Hepatic stellate cell (primary cell): ENCODE measurements at regions not wholly inside any gene's neighbourhood (a gene's known extent, or its start where the extent isn't known, plus 50 kb on each side); places are given as distances from the start of the nearest gene placed in this dataset.

Experiments used
- DNase-seq: peaks from one replicate; pipeline ENCODE4 v3.0.0; 2011; ENCODE audit warnings: low spot score

DNA sequence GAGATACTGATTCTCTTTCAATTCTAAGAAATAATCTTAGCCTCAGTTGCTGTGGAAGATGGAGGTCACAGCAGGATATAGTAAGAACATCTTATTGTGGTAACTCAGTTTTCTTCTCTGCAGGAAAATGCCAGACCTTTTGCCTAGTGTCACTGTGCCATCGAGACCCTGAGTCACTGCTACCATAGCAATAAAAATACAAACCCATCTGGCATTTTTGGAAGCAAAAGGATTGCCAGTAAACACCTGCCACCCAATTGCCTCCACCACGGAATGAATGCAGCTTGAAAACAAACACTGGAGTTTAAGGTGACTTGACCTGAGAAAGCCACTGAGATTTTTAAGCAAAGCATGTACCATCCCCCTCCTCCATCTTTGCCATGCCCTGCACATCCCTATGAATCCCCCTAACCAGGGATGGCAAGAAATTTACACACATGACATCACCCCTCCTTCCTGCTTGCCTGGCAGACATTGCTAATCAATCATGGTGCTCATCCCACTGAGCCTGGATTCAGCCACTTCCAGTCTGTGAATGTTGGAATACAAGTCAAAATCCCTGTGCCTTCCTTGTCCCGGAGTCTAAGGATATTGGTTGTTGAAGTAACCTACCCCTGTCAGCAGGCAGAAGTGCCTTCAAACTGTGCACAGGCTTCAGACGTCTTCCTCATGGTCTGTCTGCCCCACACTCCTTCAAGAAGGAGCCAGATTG lies 59.6 kb upstream of the MAMLD1 start:
- DNase-seq: no peak

DNA sequence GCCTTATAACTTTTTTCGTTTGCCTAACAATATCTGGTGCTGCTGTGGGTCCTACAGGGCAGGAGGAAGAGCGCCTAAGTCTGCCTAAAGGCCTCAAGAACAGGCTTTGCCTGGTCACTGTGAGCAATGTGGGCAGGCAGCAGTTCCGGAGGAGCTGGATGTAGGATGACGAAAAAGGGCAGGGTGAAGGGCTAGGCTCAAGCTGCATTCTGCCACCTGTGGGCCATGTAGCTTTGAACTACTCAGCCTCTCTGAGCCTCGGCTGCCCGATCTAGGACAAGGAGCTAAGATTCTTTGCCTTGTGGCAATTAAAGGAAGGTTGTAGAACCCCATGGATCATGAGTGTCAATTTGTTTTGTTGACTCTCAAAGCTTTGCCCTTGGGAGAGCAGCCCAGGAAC lies 57.1 kb upstream of the MAMLD1 start:
- DNase-seq: no peak

DNA sequence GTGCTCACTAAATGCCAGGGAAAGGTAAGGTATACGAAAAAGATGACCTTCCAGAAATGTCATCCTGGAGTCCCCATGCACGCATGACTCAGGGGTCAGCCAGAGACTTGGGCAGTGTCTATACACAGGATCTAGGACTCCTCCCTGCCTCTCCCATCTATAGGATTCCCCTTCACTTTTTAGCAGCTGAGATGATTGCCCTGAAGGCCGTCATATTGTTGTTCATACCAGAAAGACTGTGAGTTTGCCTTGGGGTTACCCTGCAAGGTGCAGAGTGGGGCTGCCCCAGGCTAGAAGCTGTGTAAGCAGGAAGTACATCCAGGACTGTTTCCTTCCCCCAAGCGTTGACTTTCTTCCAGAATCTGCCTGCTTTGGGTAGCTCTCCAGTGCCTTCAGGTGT lies 55.1 kb upstream of the MAMLD1 start:
- DNase-seq: no peak

GRCh38 chrX:150308532-150309157 lies 54.5 kb upstream of the MAMLD1 start:
- DNase-seq: no peak

- no peak for DNase-seq
Measured at GRCh38 chrX:150310417-150310816, 52.7 kb upstream of the MAMLD1 start.

DNA sequence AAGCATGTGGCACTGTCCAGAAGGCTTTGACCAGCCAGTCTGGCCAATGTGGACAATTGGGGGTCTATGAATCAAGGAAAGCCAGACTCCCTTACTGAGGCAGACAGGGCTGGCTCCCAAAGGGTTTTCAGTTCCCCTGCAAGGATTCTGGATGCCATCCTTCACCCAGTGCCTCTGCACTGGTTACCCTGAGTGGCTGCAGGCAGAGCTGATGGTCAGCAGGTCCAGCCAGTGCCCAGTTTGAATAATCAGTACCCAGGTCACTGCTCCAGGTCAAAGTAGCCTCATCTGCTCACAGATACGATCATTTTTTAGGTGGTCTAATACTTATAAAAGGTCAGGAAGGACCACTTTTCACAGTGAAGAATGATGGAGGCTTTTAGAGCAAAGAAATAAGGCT lies 52.2 kb upstream of the MAMLD1 start:
- DNase-seq: no peak

GRCh38 chrX:150312931-150313330 lies 50.2 kb upstream of the MAMLD1 start:
- no peak for DNase-seq
